ENCODE measurements at regions not wholly inside any gene's neighbourhood (a gene's known extent, or its start where the extent isn't known, plus 50 kb on each side); places are given as distances from the start of the nearest gene placed in this dataset.

DNA sequence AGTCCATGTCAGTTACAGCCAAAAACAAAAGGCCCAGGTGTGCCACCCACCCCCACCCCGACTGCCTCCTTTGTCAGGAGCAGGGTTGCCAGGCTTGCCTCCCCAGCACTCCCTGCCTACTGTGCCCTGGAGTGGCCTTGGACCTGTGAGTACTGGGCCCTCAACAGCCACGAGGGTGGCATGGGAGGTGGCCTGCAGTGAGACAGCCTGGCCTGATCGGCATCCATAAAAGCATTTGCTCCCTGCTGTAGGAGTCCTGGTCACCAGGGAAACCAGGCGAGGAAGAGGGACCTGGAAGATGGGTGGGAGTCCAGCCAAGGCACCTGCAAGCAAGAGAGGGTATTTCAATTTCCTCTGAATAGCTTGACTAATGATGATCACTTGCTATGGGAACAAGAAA lies 56.4 kb upstream of the KCNMB2 start:
- no TSS peak for BruUV-seq (replicated peaks)
- H3K27ac ChIP-seq (ENCODE audit: low read length): no peak overlapping the region
- TF ChIP-seq EZH2phosphoT487 (IDR thresholded peaks at IDR 0.05; ENCODE audit: borderline replicate concordance, low read length): no peak
- TF ChIP-seq, protein P1, sequence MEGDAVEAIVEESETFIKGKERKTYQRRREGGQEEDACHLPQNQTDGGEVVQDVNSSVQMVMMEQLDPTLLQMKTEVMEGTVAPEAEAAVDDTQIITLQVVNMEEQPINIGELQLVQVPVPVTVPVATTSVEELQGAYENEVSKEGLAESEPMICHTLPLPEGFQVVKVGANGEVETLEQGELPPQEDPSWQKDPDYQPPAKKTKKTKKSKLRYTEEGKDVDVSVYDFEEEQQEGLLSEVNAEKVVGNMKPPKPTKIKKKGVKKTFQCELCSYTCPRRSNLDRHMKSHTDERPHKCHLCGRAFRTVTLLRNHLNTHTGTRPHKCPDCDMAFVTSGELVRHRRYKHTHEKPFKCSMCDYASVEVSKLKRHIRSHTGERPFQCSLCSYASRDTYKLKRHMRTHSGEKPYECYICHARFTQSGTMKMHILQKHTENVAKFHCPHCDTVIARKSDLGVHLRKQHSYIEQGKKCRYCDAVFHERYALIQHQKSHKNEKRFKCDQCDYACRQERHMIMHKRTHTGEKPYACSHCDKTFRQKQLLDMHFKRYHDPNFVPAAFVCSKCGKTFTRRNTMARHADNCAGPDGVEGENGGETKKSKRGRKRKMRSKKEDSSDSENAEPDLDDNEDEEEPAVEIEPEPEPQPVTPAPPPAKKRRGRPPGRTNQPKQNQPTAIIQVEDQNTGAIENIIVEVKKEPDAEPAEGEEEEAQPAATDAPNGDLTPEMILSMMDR (conservative IDR thresholded peaks at IDR 0.05; ENCODE audit: low read depth, low read length): no peak
- TF ChIP-seq EZH2 (IDR thresholded peaks at IDR 0.05; ENCODE audit: low read length, unreplicated experiment): no peak
- H3K27me3 ChIP-seq (ENCODE audit: low read length): peaks cover 66% of the 10 kb centered on the region
- H3K4me3 ChIP-seq (ENCODE audit: low read length): no peak overlapping the region
- no peaks in the 10 kb centered on the region for H3F3A ChIP-seq (ENCODE audit: low read length, unreplicated experiment)
- no peaks in the 10 kb centered on the region for H3K79me2 ChIP-seq (ENCODE audit: low read length)
- no peaks in the 10 kb centered on the region for H3K9me3 ChIP-seq (ENCODE audit: low read length)
- no peak overlapping the region for H2AFZ ChIP-seq (ENCODE audit: low read length)
- no peaks in the 10 kb centered on the region for H3K36me3 ChIP-seq (ENCODE audit: low read depth, low read length)
- no peaks in the 10 kb centered on the region for H3K4me1 ChIP-seq (ENCODE audit: insufficient read depth, low read length)
- H4K20me1 ChIP-seq (ENCODE audit: low read length): no peaks in the 10 kb centered on the region
- intact Hi-C loops (cut with micrococcal nuclease): no loop called here
- no peaks in the 10 kb centered on the region for H3K9me2 ChIP-seq (replicated peaks; ENCODE audit: low read length)
- POLR2A ChIA-PET (ENCODE audit: unreplicated experiment): no interaction called here
- CTCF ChIA-PET: no interaction called here
- ATAC-seq (no peak), DNase-seq (no peak)
- H3K9ac ChIP-seq (ENCODE audit: low read length): no peak overlapping the region
- no peak overlapping the region for H3K4me2 ChIP-seq (ENCODE audit: low read length)

DNA sequence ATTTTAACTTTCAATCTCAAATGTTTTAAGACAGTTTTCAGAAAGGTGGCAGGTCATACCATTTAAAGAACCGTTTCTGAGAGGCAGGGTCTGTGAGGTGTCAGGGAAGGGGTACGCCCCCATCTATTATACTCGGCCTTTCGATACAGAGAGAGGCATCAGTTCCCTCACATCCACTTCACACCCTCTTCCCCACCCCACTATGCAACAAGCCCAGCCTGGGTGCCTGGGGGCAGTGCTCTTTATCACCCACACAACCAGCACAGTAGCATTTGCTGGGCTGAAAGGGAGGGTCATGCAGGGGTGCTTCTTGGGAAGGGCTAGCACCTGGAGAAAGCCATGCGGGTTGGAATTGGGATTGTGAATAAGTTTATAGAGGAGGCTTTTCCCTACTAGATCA lies 56.0 kb upstream of the KCNMB2 start:
- ChIA-PET CTCF (no interaction called here), POLR2A (ENCODE audit: unreplicated experiment) (no interaction called here)
- no peaks in the 10 kb centered on the region for H3F3A ChIP-seq (ENCODE audit: low read length, unreplicated experiment)
- no peak for TF ChIP-seq EZH2 (IDR thresholded peaks at IDR 0.05; ENCODE audit: low read length, unreplicated experiment)
- TF ChIP-seq EZH2phosphoT487 (IDR thresholded peaks at IDR 0.05; ENCODE audit: borderline replicate concordance, low read length): no peak
- TF ChIP-seq, protein P1 (conservative IDR thresholded peaks at IDR 0.05; ENCODE audit: low read depth, low read length): no peak
- no peaks in the 10 kb centered on the region for H3K4me1 ChIP-seq (ENCODE audit: insufficient read depth, low read length)
- no peak overlapping the region for H3K9ac ChIP-seq (ENCODE audit: low read length)
- H3K36me3 ChIP-seq (ENCODE audit: low read depth, low read length): no peaks in the 10 kb centered on the region
- no peaks in the 10 kb centered on the region for H4K20me1 ChIP-seq (ENCODE audit: low read length)
- ATAC-seq: no peak
- no peaks in the 10 kb centered on the region for H3K79me2 ChIP-seq (ENCODE audit: low read length)
- H3K27ac ChIP-seq (ENCODE audit: low read length): no peak overlapping the region
- no TSS peak for BruUV-seq (replicated peaks)
- no peaks in the 10 kb centered on the region for H3K9me2 ChIP-seq (replicated peaks; ENCODE audit: low read length)
- H3K9me3 ChIP-seq (ENCODE audit: low read length): no peaks in the 10 kb centered on the region
- H3K4me2 ChIP-seq (ENCODE audit: low read length): no peak overlapping the region
- H2AFZ ChIP-seq (ENCODE audit: low read length): no peak overlapping the region
- peaks cover 65% of the 10 kb centered on the region for H3K27me3 ChIP-seq (ENCODE audit: low read length)
- intact Hi-C loops (cut with micrococcal nuclease): no loop called here
- DNase-seq: no peak
- H3K4me3 ChIP-seq (ENCODE audit: low read length): no peak overlapping the region

DNA sequence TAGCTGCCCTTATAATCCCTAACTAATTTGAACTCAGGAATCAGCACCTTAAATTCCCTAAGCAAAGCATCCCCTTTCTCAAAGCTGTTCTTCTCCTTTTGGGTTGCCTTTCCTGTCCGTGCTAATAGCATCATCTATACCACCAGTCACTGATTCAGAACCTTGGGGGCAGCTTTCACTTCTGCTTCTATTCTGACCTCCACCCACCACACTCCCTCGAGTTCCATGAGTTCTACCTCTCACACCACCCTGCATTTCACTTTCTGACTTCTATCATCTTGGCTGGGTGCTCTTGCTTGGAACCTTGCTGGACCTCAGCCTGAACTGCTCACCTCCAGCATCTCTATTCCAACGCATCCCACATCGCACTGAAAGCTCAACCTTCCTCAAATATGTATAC lies 55.4 kb upstream of the KCNMB2 start:
- ATAC-seq: no peak
- DNase-seq: no peak
- no peak overlapping the region for H3K9ac ChIP-seq (ENCODE audit: low read length)
- H3F3A ChIP-seq (ENCODE audit: low read length, unreplicated experiment): no peaks in the 10 kb centered on the region
- no peaks in the 10 kb centered on the region for H4K20me1 ChIP-seq (ENCODE audit: low read length)
- H3K4me3 ChIP-seq (ENCODE audit: low read length): no peak overlapping the region
- BruUV-seq (replicated peaks): no TSS peak
- CTCF ChIA-PET: no interaction called here
- no peaks in the 10 kb centered on the region for H3K79me2 ChIP-seq (ENCODE audit: low read length)
- H3K9me3 ChIP-seq (ENCODE audit: low read length): no peaks in the 10 kb centered on the region
- TF ChIP-seq EZH2 (IDR thresholded peaks at IDR 0.05; ENCODE audit: low read length, unreplicated experiment) (no peak), EZH2phosphoT487 (IDR thresholded peaks at IDR 0.05; ENCODE audit: borderline replicate concordance, low read length) (no peak)
- TF ChIP-seq, protein P1 (conservative IDR thresholded peaks at IDR 0.05; ENCODE audit: low read depth, low read length): no peak
- H3K27ac ChIP-seq (ENCODE audit: low read length): no peak overlapping the region
- no peaks in the 10 kb centered on the region for H3K9me2 ChIP-seq (replicated peaks; ENCODE audit: low read length)
- H3K4me2 ChIP-seq (ENCODE audit: low read length): no peak overlapping the region
- no peaks in the 10 kb centered on the region for H3K36me3 ChIP-seq (ENCODE audit: low read depth, low read length)
- peaks cover 60% of the 10 kb centered on the region for H3K27me3 ChIP-seq (ENCODE audit: low read length)
- no peak overlapping the region for H2AFZ ChIP-seq (ENCODE audit: low read length)
- POLR2A ChIA-PET (ENCODE audit: unreplicated experiment): no interaction called here
- intact Hi-C loops (cut with micrococcal nuclease): no loop called here
- H3K4me1 ChIP-seq (ENCODE audit: insufficient read depth, low read length): no peaks in the 10 kb centered on the region

All from PC-3 (cell line).